Prostate gland (tissue), 2 donors: ENCODE measurements at regions not wholly inside any gene's neighbourhood (a gene's known extent, or its start where the extent isn't known, plus 50 kb on each side); places are given as distances from the start of the nearest gene placed in this dataset.

Source experiments
- CTCF ChIP-seq, 4 experiments: fragments of 200-600 bp in 2 of 4; fragments of 450-650 bp in 2 of 4; sonication (generic) in 2 of 4; IDR thresholded peaks; 1 replicate in 3 of 4; 2 replicates in 1 of 4; pipeline ENCODE4 v1.5.1; 2016 to 2019; ENCODE audit warnings: antibody characterized with exemption in 4 of 4, mild to moderate bottlenecking in 2 of 4, moderate library complexity in 2 of 4
- POLR2AphosphoS5 ChIP-seq: sonication (generic); formaldehyde crosslinking; IDR thresholded peaks from one replicate; pipeline ENCODE4 v1.6.1; 2017; ENCODE audit warnings: antibody characterized with exemption

- TF ChIP-seq CTCF (IDR thresholded peaks at IDR 0.05): no peak
- no peak for TF ChIP-seq POLR2AphosphoS5
Measured at GRCh38 chr1:187876775-187877174, 1048.0 kb downstream of the PLA2G4A start.
